ENCODE measurements at regions not wholly inside any gene's neighbourhood (a gene's known extent, or its start where the extent isn't known, plus 50 kb on each side); places are given as distances from the start of the nearest gene placed in this dataset.
A peak's percentile ranks its signal among the peaks of the same experiment; 100 is the strongest.

- DNase-seq (ENCODE audit: extremely low read depth, low read depth): no peak
- TF ChIP-seq CTCF (IDR thresholded peaks at IDR 0.05; ENCODE audit: low read depth, low read length, missing control alignments): no peak
- no peak overlapping the region for H3K4me3 ChIP-seq (replicated peaks; ENCODE audit: low read depth, low read length)
Observed at GRCh38 chr6:132961122-132961521, 146.8 kb downstream of the RPS12 start.

DNA sequence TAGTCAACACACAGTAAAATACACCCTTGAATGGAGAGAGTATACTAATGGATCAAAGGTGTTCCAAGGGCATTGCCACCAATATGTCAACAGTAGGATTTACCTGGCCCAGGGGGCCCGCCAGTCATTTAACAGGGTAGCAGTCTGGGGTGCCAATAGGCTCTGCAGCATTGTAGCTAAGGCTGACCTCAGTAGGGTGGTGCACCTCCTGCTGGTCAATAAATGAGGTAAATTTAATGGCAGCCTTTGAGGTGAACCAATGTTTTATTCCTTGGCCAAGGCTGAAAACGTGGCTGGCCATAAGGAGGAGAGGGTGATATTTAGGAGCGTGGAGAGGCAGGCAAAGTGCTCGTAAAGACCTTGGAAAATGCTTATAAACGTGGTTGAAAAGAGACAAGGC, 147.2 kb downstream of the RPS12 start:
- TF ChIP-seq CTCF (IDR thresholded peaks at IDR 0.05; ENCODE audit: low read depth, low read length, missing control alignments): no peak
- no peak for DNase-seq (ENCODE audit: extremely low read depth, low read depth)
- H3K4me3 ChIP-seq (replicated peaks; ENCODE audit: low read depth, low read length): no peak overlapping the region

DNA sequence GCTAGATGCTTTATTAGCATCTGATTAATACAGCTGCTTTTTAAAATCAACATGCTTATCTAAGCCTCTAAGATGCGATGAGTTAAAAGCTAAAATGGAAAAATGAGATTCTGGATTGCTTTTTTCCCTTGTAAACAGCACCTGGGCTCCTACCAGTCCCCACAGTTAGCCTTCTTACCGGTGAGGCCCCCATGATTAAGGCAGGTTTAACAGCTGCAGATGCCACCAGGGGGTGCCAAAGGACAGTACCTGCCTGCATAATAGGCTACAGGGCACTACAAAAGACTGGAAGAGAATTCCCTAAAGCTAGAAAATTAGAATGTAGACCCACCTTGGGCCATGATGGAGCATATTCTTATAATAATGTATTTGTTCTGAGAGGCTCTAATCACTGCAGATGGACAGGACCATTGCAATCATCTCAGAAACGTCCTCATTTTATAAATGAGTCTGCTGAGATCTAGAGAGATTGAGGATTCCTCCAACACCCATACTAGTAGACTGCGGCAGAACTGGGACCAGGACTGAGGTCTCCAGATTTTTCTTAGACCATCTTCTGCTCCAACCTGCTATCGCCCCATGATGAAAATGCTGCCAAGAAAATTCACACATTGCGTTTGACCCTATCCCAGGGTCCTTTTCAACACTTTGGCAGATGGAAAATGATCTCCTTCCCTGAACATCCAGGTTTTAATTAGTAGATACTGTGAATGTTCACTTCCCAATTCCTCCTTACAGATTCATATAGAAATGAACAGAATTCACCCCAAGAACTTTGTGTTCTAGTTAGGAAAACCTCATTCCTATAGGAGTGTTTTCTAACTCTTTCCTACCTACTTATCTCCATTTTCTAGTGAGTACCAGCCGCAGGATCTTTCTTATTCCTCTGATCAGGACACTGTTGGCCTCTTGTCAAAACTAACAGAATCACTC, 148.8 kb downstream of the RPS12 start:
- no peak overlapping the region for H3K4me3 ChIP-seq (replicated peaks; ENCODE audit: low read depth, low read length)
- DNase-seq (ENCODE audit: extremely low read depth, low read depth): peak; percentile 15
- TF ChIP-seq CTCF (IDR thresholded peaks at IDR 0.05; ENCODE audit: low read depth, low read length, missing control alignments): peak; percentile 81

- no peak for TF ChIP-seq CTCF (IDR thresholded peaks at IDR 0.05; ENCODE audit: low read depth, low read length, missing control alignments)
- no peak for DNase-seq (ENCODE audit: extremely low read depth, low read depth)
- no peak overlapping the region for H3K4me3 ChIP-seq (replicated peaks; ENCODE audit: low read depth, low read length)
Observed at GRCh38 chr6:132964101-132964867, 149.9 kb downstream of the RPS12 start.

DNA sequence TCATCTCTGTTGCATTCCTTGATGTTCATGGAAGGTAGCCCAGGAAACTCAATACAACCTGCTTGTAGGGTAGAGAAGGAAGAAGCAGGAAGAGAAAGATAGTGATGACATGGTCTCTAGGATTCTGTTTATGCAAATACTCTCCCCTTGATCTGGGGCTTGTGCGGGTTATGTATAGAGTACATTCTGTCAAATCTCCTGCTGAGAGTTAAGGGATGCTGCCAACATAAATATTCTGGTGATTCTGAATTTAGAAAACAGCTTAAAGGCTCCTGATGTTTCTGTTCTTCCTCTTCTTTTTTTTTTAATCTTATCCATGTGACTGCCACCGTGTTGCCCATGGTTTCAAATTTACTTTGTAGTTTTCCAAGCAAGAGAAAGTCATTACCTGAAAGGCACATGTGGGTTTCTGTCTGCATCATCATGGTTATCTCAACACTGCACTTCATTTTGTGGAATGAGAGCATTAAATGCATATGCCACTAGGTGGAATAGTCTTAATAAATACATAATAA, 150.6 kb downstream of the RPS12 start:
- TF ChIP-seq CTCF (IDR thresholded peaks at IDR 0.05; ENCODE audit: low read depth, low read length, missing control alignments): no peak
- H3K4me3 ChIP-seq (replicated peaks; ENCODE audit: low read depth, low read length): no peak overlapping the region
- no peak for DNase-seq (ENCODE audit: extremely low read depth, low read depth)

GRCh38 chr6:132967871-132968270, 153.5 kb downstream of the RPS12 start:
- no peak for TF ChIP-seq CTCF (IDR thresholded peaks at IDR 0.05; ENCODE audit: low read depth, low read length, missing control alignments)
- no peak for DNase-seq (ENCODE audit: extremely low read depth, low read depth)
- H3K4me3 ChIP-seq (replicated peaks; ENCODE audit: low read depth, low read length): no peak overlapping the region

All from HFF-Myc (cell line).